GM23338 (cell line): ENCODE measurements at regions not wholly inside any gene's neighbourhood (a gene's known extent, or its start where the extent isn't known, plus 50 kb on each side); places are given as distances from the start of the nearest gene placed in this dataset.

ENCODE experiments used
- ATAC-seq: fragments of 200-7000 bp; cut with Tn5 transposase; 3 replicates; pipeline ENCODE4 v1.9.1; 2020
- DNase-seq: peaks from one replicate; pipeline ENCODE4 v3.0.0-alpha.2; 2015; ENCODE audit warnings: low spot score
- H2AFZ ChIP-seq: fragments of 200-600 bp; sonication (generic); 2 replicates; pipeline ENCODE4 v1.8.0; 2016; ENCODE audit warnings: antibody characterized with exemption, mild to moderate bottlenecking, moderate library complexity
- H3F3A ChIP-seq: fragments of 200-600 bp; sonication (generic); replicated peaks from 2 replicates; pipeline ENCODE4 v1.8.0; 2017; ENCODE audit warnings: antibody characterized with exemption, mixed run types, low read depth
- H3K27ac ChIP-seq: fragments of 200-600 bp; sonication (generic); 2 replicates; pipeline ENCODE4 v1.6.1; 2016; ENCODE audit warnings: low read depth
- H3K27me3 ChIP-seq: fragments of 200-600 bp; sonication (generic); 2 replicates; pipeline ENCODE4 v1.8.0; 2016; ENCODE audit warnings: mild to moderate bottlenecking, mixed run types, moderate library complexity; ENCODE audit not compliant: insufficient read depth
- H3K36me3 ChIP-seq: fragments of 200-600 bp; sonication (generic); 2 replicates; pipeline ENCODE4 v1.8.0; 2016; ENCODE audit warnings: mild to moderate bottlenecking; ENCODE audit not compliant: insufficient read depth
- H3K4me1 ChIP-seq: fragments of 200-600 bp; sonication (generic); 2 replicates; pipeline ENCODE4 v1.8.0; 2016; ENCODE audit warnings: mild to moderate bottlenecking, moderate library complexity; ENCODE audit not compliant: insufficient read depth
- H3K4me2 ChIP-seq: fragments of 200-600 bp; sonication (generic); 2 replicates; pipeline ENCODE4 v1.7.1; 2017; ENCODE audit warnings: mixed run types
- H3K4me3 ChIP-seq: fragments of 200-600 bp; sonication (generic); 2 replicates; pipeline ENCODE4 v1.6.1; 2016; ENCODE audit warnings: mixed run types
- H3K79me2 ChIP-seq: fragments of 200-600 bp; sonication (generic); replicated peaks from 2 replicates; pipeline ENCODE4 v1.8.0; 2017; ENCODE audit warnings: mild to moderate bottlenecking; ENCODE audit not compliant: insufficient read depth
- H3K9me2 ChIP-seq: fragments of 200-600 bp; sonication (generic); 2 replicates; pipeline ENCODE4 v1.8.0; 2017; ENCODE audit not compliant: insufficient read depth
- H4K20me1 ChIP-seq: fragments of 200-600 bp; sonication (generic); replicated peaks from 2 replicates; pipeline ENCODE4 v1.8.0; 2017; ENCODE audit warnings: mild to moderate bottlenecking; ENCODE audit not compliant: insufficient read depth
- H3K27ac Mint-ChIP-seq: 2 replicates; pipeline ENCODE4 v1.8.0; 2020; ENCODE audit warnings: inconsistent platforms, mild to moderate bottlenecking, moderate library complexity, mixed read lengths
- H3K27me3 Mint-ChIP-seq: 3 replicates; pipeline ENCODE4 v1.8.0; 2022; ENCODE audit warnings: low read depth, mild to moderate bottlenecking, moderate library complexity, mixed read lengths, inconsistent platforms; ENCODE audit not compliant: insufficient read depth, poor library complexity
- H3K36me3 Mint-ChIP-seq: 3 replicates; pipeline ENCODE4 v1.8.0; 2021; ENCODE audit warnings: low read depth, mild to moderate bottlenecking, inconsistent platforms, moderate library complexity, mixed read lengths
- H3K4me1 Mint-ChIP-seq: 3 replicates; pipeline ENCODE4 v1.8.0; 2020; ENCODE audit warnings: mild to moderate bottlenecking, inconsistent platforms, mixed read lengths
- H3K4me3 Mint-ChIP-seq: 3 replicates; pipeline ENCODE4 v1.8.0; 2021; ENCODE audit warnings: moderate library complexity, mild to moderate bottlenecking, inconsistent platforms, mixed read lengths
- H3K9me3 Mint-ChIP-seq: 3 replicates; pipeline ENCODE4 v1.8.0; 2020; ENCODE audit warnings: moderate library complexity, mild to moderate bottlenecking, inconsistent platforms, mixed read lengths
- CREB1 ChIP-seq: fragments of 250-450 bp; sonication (Bioruptor Pico); IDR thresholded peaks from 2 replicates; pipeline ENCODE4 v1.5.0; 2020; ENCODE audit warnings: low read depth, mild to moderate bottlenecking, moderate library complexity
- CTCF ChIP-seq, 2 experiments: fragments of 200-600 bp in 1 of 2; sonication (generic) in 1 of 2; conservative IDR thresholded peaks; 2 replicates each; pipeline versions ENCODE4 v1.5.1 to v1.6.1; 2016 to 2017; ENCODE audit warnings: antibody characterized with exemption in 2 of 2, low read depth in 2 of 2, mild to moderate bottlenecking in 2 of 2, moderate library complexity in 1 of 2
- EZH2 ChIP-seq: fragments of 200-600 bp; sonication (generic); IDR thresholded peaks from one replicate; pipeline ENCODE4 v1.8.0; 2017; ENCODE audit warnings: antibody characterized with exemption, mild to moderate bottlenecking, low read depth; ENCODE audit not compliant: unreplicated experiment
- EZH2phosphoT487 ChIP-seq: fragments of 200-600 bp; sonication (generic); IDR thresholded peaks from one replicate; pipeline ENCODE4 v1.8.1; 2018; ENCODE audit warnings: antibody characterized with exemption; ENCODE audit not compliant: unreplicated experiment
- JUNB ChIP-seq: IDR thresholded peaks from one replicate; pipeline ENCODE4 v1.6.1; 2016; ENCODE audit warnings: antibody characterized with exemption; ENCODE audit not compliant: unreplicated experiment
- NANOG ChIP-seq: IDR thresholded peaks from 2 replicates; pipeline ENCODE4 v1.6.1; 2016; ENCODE audit warnings: antibody characterized with exemption, borderline replicate concordance
- POLR2AphosphoS5 ChIP-seq: IDR thresholded peaks from 2 replicates; pipeline ENCODE4 v1.6.1; 2016; ENCODE audit warnings: antibody characterized with exemption, low read depth
- STAT1 ChIP-seq: IDR thresholded peaks from one replicate; pipeline ENCODE4 v1.6.1; 2016; ENCODE audit warnings: antibody characterized with exemption; ENCODE audit not compliant: unreplicated experiment
- ZNF114 ChIP-seq: fragments of 250-450 bp; sonication (Bioruptor Pico); IDR thresholded peaks from 2 replicates; pipeline ENCODE4 v1.5.0; 2020; ENCODE audit warnings: mild to moderate bottlenecking, moderate library complexity
- ZNF331 ChIP-seq: fragments of 250-450 bp; sonication (Bioruptor Pico); IDR thresholded peaks from 2 replicates; pipeline ENCODE4 v1.5.0; 2020; ENCODE audit warnings: low read depth, mild to moderate bottlenecking, moderate library complexity
- ZNF462 ChIP-seq: fragments of 250-450 bp; sonication (Bioruptor Pico); IDR thresholded peaks from 2 replicates; pipeline ENCODE4 v1.5.0; 2020; ENCODE audit warnings: mild to moderate bottlenecking, moderate library complexity
- TF ChIP-seq, protein P1 (sequence below): IDR thresholded peaks from one replicate; pipeline ENCODE4 v1.6.1; 2018; ENCODE audit warnings: antibody characterized with exemption; ENCODE audit not compliant: unreplicated experiment
- TF ChIP-seq, protein P2 (sequence below): IDR thresholded peaks from 2 replicates; pipeline ENCODE4 v1.6.1; 2016; ENCODE audit warnings: antibody characterized with exemption

DNA sequence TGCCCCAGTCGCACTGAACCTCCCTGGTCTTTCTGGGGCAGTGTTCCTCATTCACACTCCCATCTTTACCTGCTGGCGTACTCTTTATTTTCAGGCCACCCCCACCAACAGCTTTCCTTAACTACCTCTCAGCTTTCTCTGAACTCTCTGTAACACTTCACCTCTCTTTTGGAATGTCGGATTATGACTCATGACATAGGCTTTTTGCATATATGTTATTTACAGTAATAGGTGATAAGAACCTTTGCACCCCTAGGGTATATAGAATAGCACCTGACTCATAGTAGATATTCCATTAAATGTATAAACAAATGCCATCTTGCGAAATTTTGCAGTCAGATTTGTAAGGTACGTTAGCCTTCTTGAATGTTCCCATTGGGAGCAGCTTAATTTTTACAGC, 52.9 kb upstream of the MIER3 start:
- Histone ChIP-seq H3K4me3 (no peak overlapping the region), H3K36me3 (no peaks in the 10 kb centered on the region), H3K79me2 (no peaks in the 10 kb centered on the region), H3F3A (no peaks in the 10 kb centered on the region), H3K9me2 (no peaks in the 10 kb centered on the region), H2AFZ (peak overlapping the region; percentile 23; the same call in 1 of the 2 replicates), H4K20me1 (no peaks in the 10 kb centered on the region), H3K27me3 (no peaks in the 10 kb centered on the region), H3K27ac (no peak overlapping the region), H3K4me2 (no peak overlapping the region), H3K4me1 (no peaks in the 10 kb centered on the region)
- DNase-seq (no peak), ATAC-seq (no peak)
- Mint-ChIP-seq H3K4me1 (peaks cover 4% of the 10 kb centered on the region; the same call in 2 of the 3 replicates), H3K27me3 (peaks cover 4% of the 10 kb centered on the region), H3K4me3 (no peak overlapping the region), H3K36me3 (no peaks in the 10 kb centered on the region), H3K27ac (no peak overlapping the region), H3K9me3 (no peaks in the 10 kb centered on the region)
- no peak for TF ChIP-seq EZH2
- TF ChIP-seq ZNF462 (CRISPR knock-in tag): no peak
- no peak for TF ChIP-seq CREB1 (CRISPR knock-in tag)
- TF ChIP-seq EZH2phosphoT487: no peak
- TF ChIP-seq, protein P1, sequence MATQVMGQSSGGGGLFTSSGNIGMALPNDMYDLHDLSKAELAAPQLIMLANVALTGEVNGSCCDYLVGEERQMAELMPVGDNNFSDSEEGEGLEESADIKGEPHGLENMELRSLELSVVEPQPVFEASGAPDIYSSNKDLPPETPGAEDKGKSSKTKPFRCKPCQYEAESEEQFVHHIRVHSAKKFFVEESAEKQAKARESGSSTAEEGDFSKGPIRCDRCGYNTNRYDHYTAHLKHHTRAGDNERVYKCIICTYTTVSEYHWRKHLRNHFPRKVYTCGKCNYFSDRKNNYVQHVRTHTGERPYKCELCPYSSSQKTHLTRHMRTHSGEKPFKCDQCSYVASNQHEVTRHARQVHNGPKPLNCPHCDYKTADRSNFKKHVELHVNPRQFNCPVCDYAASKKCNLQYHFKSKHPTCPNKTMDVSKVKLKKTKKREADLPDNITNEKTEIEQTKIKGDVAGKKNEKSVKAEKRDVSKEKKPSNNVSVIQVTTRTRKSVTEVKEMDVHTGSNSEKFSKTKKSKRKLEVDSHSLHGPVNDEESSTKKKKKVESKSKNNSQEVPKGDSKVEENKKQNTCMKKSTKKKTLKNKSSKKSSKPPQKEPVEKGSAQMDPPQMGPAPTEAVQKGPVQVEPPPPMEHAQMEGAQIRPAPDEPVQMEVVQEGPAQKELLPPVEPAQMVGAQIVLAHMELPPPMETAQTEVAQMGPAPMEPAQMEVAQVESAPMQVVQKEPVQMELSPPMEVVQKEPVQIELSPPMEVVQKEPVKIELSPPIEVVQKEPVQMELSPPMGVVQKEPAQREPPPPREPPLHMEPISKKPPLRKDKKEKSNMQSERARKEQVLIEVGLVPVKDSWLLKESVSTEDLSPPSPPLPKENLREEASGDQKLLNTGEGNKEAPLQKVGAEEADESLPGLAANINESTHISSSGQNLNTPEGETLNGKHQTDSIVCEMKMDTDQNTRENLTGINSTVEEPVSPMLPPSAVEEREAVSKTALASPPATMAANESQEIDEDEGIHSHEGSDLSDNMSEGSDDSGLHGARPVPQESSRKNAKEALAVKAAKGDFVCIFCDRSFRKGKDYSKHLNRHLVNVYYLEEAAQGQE: no peak
- TF ChIP-seq ZNF331 (CRISPR knock-in tag): no peak
- no peak for TF ChIP-seq ZNF114 (CRISPR knock-in tag)
- TF ChIP-seq JUNB: no peak
- no peak for TF ChIP-seq STAT1
- no peak for TF ChIP-seq POLR2AphosphoS5
- no peak for TF ChIP-seq NANOG
- no peak for TF ChIP-seq CTCF (conservative IDR thresholded peaks at IDR 0.05; ENCODE audit: low read depth in 2 of 2)
- TF ChIP-seq, protein P2, sequence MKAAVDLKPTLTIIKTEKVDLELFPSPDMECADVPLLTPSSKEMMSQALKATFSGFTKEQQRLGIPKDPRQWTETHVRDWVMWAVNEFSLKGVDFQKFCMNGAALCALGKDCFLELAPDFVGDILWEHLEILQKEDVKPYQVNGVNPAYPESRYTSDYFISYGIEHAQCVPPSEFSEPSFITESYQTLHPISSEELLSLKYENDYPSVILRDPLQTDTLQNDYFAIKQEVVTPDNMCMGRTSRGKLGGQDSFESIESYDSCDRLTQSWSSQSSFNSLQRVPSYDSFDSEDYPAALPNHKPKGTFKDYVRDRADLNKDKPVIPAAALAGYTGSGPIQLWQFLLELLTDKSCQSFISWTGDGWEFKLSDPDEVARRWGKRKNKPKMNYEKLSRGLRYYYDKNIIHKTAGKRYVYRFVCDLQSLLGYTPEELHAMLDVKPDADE: no peak
